Left lung (tissue), 4 donors: ENCODE measurements at regions not wholly inside any gene's neighbourhood (a gene's known extent, or its start where the extent isn't known, plus 50 kb on each side); places are given as distances from the start of the nearest gene placed in this dataset.

Experiments
- ATAC-seq: fragments of 200-7000 bp; cut with Tn5 transposase; one replicate; pipeline ENCODE4 v1.9.1; 2020; ENCODE audit warnings: moderate library complexity
- DNase-seq, 4 donors: peaks; one replicate each; pipeline ENCODE4 v3.0.0-alpha.2; 2013 to 2020
- H3K27ac ChIP-seq, 2 donors: fragments of 200-600 bp; sonication (generic) in 1 of 2; one replicate each; pipeline versions ENCODE4 v1.5.0 to v1.8.0; 2020 to 2021
- H3K27me3 ChIP-seq, 2 donors: fragments of 200-600 bp; sonication (generic) in 1 of 2; one replicate each; pipeline versions ENCODE4 v1.5.0 to v1.8.0; 2020 to 2021
- H3K36me3 ChIP-seq, 2 donors: fragments of 200-600 bp; sonication (generic) in 1 of 2; one replicate each; pipeline versions ENCODE4 v1.5.0 to v1.8.0; 2020 to 2021
- H3K4me1 ChIP-seq, 2 donors: fragments of 200-600 bp; one replicate each; pipeline ENCODE4 v1.8.0; 2021
- H3K4me3 ChIP-seq, 2 donors: fragments of 200-600 bp; sonication (generic) in 1 of 2; one replicate each; pipeline versions ENCODE4 v1.5.0 to v1.8.0; 2020 to 2021; ENCODE audit warnings: mild to moderate bottlenecking in 1 of 2
- H3K9me3 ChIP-seq, 2 donors: fragments of 200-600 bp; sonication (generic) in 1 of 2; one replicate each; pipeline versions ENCODE4 v1.5.0 to v1.8.0; 2020 to 2021
- intact Hi-C, 2 donors: fragments of 100-400 bp; cut with DNase I; formaldehyde crosslinking; loops; one replicate each; pipeline versions ENCODE4 v1.11.2 to v1.14.2; 2022
- TF ChIP-seq, protein P1 (sequence below), 2 donors: fragments of 200-600 bp; sonication (generic) in 1 of 2; IDR thresholded peaks; one replicate each; pipeline versions ENCODE4 v1.5.0 to v1.8.0; 2021; ENCODE audit warnings: antibody characterized with exemption in 2 of 2
- donor health status: DM: no; HTN: yes; CAD: no.
- donor health status: DM: no; HTN: no; CAD: no.

DNA sequence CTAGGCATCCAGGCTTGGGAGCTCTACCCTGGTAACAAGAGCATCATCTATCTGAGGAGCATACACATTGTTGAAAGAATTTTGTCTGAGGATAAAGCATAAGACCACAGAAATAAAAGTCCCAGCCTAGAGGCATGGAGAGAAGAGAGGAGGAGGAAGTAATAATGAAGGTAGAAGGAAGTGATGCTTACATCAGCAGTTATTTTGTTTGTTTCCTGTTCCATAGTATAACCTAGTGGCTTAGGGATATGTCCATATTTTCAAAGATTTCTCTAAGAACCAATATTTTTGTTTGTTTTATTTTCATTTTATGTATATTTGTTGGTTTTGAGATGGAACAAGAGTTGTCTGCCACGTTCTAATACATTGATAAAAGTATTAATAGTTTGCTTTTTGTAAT, 407.4 kb upstream of the SETBP1 start:
- intact Hi-C loops, result no loop called here
- no peak for DNase-seq

DNA sequence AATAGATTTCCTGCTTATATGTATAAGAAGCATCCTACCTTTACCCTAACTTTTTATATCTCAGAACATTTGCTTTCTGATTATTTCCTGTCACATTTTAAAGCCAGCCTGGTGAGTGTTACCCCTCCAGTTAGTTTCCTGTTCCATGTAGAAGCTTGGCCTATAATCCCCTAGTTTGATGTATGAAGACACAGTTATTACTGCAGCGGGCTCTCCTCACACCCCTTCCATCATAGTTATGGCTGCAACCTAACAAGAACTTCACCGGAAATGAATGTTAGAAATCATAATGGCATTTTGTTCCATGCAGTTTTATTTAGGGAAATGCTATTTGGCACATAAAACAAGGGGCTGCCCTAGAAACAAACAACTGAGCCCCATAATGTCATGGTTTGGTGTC, 400.2 kb upstream of the SETBP1 start:
- intact Hi-C loops, result no loop called here
- Histone ChIP-seq H3K4me3 (no peak overlapping the region), H3K27ac (no peak overlapping the region), H3K4me1 (no peaks in the 10 kb centered on the region), H3K9me3 (no peaks in the 10 kb centered on the region), H3K36me3 (no peaks in the 10 kb centered on the region), H3K27me3 (no peaks in the 10 kb centered on the region)
- DNase-seq (no peak), ATAC-seq (no peak)
- TF ChIP-seq, protein P1, sequence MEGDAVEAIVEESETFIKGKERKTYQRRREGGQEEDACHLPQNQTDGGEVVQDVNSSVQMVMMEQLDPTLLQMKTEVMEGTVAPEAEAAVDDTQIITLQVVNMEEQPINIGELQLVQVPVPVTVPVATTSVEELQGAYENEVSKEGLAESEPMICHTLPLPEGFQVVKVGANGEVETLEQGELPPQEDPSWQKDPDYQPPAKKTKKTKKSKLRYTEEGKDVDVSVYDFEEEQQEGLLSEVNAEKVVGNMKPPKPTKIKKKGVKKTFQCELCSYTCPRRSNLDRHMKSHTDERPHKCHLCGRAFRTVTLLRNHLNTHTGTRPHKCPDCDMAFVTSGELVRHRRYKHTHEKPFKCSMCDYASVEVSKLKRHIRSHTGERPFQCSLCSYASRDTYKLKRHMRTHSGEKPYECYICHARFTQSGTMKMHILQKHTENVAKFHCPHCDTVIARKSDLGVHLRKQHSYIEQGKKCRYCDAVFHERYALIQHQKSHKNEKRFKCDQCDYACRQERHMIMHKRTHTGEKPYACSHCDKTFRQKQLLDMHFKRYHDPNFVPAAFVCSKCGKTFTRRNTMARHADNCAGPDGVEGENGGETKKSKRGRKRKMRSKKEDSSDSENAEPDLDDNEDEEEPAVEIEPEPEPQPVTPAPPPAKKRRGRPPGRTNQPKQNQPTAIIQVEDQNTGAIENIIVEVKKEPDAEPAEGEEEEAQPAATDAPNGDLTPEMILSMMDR (IDR thresholded peaks at IDR 0.05), result no peak

More for the DNA sequence above, 407.4 kb upstream of the SETBP1 start:
- Histone ChIP-seq H3K27ac (no peak overlapping the region), H3K9me3 (no peaks in the 10 kb centered on the region), H3K36me3 (no peaks in the 10 kb centered on the region), H3K27me3 (no peaks in the 10 kb centered on the region), H3K4me3 (no peak overlapping the region), H3K4me1 (no peaks in the 10 kb centered on the region)
- ATAC-seq, result no peak
- TF ChIP-seq, protein P1 (IDR thresholded peaks at IDR 0.05), result no peak

DNA sequence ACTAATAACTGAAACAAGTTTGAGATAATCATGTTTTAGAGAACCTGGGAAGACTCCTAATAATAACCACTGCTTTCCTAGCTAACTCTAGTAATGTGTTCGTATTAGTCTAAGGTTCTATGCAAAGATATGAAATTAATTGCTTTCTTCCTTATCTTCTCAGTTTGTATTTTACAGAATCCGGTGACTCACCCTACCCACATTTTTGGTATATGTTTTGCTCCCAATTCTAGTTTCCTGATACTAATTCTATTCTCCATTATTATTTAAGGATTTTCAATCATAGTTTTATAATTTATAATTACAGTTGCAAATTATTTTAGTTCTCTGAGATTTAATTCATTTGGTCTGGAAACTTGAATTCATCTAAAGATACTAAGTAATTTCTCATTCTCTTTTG, 394.6 kb upstream of the SETBP1 start:
- Histone ChIP-seq H3K4me3 (no peak overlapping the region), H3K27me3 (no peaks in the 10 kb centered on the region), H3K4me1 (no peaks in the 10 kb centered on the region), H3K36me3 (no peaks in the 10 kb centered on the region), H3K9me3 (no peaks in the 10 kb centered on the region), H3K27ac (no peak overlapping the region)
- ATAC-seq (no peak), DNase-seq (no peak)
- TF ChIP-seq, protein P1 (IDR thresholded peaks at IDR 0.05), result no peak
- intact Hi-C loops, result no loop called here

DNA sequence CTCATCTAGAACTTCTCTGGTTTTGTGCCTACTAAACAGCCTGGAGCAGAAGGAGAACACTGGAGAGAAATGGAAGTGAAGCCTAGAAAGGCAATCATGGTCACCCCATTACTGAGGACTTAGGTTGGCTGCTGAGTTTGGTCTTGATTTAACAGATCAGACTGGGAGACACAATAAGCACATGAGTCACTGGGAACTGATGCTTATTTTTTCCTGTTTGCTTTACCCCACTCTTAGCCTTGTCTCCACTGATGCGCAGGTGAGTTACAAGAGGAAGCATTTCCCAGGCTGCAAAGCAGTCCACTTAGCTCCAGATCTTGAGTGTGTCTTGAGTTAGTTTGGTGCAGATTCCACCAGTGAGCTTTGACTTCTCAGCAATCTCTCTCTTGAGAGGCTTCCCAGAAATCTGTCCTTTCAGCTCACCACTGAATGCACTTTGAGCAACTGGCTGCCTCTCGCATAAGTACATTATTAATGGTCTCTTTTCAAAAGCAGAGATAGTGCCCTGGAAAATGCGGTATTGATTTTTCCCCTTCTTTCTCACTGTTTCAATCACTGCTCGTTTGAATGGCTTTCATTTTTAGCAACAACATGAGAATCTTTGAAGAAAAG, 390.2 kb upstream of the SETBP1 start:
- no peak for DNase-seq
- Histone ChIP-seq H3K4me3 (no peak overlapping the region), H3K27ac (no peak overlapping the region), H3K4me1 (no peaks in the 10 kb centered on the region), H3K36me3 (no peaks in the 10 kb centered on the region), H3K9me3 (no peaks in the 10 kb centered on the region), H3K27me3 (no peaks in the 10 kb centered on the region)
- TF ChIP-seq, protein P1 (IDR thresholded peaks at IDR 0.05), result no peak
- intact Hi-C loops, result no loop called here
- no peak for ATAC-seq

DNA sequence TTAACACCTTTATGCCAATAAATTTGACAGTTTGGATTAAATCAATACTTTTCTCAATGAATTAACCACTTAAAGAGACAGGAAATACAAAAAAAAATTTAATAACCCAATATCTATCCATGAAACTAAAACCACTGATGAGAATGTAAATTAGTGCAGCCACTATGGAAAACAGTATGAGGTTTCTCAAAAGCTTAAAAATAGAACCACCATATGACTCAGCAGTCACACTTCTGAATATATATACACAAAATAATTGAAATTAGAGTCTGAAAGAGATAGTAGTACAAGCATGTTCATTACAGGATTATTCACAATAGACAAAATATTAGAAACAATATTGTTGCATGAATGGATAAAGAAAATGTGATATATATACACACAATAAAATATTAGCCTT, 382.1 kb upstream of the SETBP1 start:
- no peaks in the 10 kb centered on the region for H3K36me3 ChIP-seq
- ATAC-seq (no peak), DNase-seq (no peak)
- TF ChIP-seq, protein P1 (IDR thresholded peaks at IDR 0.05), result no peak
- no peaks in the 10 kb centered on the region for H3K27me3 ChIP-seq
- intact Hi-C loops, result no loop called here
- no peak overlapping the region for H3K4me3 ChIP-seq
- no peak overlapping the region for H3K27ac ChIP-seq
- H3K9me3 ChIP-seq, result peaks cover 0 to 5% of the 10 kb centered on the region in 2 donors
- H3K4me1 ChIP-seq, result no peaks in the 10 kb centered on the region
